AG20443 (cell line): ENCODE measurements at regions not wholly inside any gene's neighbourhood (a gene's known extent, or its start where the extent isn't known, plus 50 kb on each side); places are given as distances from the start of the nearest gene placed in this dataset.

ENCODE experiments used
- DNase-seq: peaks from one replicate; pipeline ENCODE4 v3.0.0; 2012; ENCODE audit warnings: low spot score, mixed read lengths

DNA sequence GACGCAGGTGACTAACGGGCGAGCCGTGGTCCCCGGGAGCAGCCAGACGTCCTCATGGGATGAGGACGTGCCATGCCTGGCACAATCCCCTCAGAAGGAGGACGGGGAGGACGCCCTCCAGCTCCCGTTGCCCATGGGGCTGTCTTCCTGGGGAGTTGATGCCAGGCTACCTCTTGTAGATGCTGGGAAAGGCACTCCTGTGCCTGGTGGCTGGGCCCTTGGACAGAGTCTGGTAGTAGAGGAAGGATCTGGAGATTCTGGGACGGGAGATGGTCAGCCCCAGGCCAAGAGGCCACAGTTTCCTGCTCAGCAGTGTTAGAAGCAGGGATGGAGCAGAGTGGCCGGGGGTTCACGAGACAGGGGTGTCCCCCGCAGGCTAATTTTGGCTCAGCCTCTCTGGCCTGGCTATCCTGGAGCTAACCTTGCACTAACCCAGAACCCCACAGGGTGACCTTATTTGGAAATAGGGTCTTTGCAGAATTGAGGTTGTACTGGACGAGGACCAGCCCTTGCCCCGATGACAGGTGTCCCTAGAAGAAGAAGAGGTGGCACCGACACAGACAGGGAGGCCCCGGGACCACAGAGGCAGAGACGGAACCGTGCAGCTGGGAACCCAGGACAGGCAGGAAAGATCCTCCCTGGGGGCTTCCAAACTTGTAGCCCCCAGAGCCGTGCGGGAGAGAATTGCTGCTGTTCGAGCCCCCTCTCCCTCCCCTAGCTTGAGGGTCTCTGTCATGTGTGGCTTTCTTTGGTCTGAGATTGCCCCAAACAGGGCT is 50.1 kb upstream of the ADRA2C start:
- no peak for DNase-seq

DNA sequence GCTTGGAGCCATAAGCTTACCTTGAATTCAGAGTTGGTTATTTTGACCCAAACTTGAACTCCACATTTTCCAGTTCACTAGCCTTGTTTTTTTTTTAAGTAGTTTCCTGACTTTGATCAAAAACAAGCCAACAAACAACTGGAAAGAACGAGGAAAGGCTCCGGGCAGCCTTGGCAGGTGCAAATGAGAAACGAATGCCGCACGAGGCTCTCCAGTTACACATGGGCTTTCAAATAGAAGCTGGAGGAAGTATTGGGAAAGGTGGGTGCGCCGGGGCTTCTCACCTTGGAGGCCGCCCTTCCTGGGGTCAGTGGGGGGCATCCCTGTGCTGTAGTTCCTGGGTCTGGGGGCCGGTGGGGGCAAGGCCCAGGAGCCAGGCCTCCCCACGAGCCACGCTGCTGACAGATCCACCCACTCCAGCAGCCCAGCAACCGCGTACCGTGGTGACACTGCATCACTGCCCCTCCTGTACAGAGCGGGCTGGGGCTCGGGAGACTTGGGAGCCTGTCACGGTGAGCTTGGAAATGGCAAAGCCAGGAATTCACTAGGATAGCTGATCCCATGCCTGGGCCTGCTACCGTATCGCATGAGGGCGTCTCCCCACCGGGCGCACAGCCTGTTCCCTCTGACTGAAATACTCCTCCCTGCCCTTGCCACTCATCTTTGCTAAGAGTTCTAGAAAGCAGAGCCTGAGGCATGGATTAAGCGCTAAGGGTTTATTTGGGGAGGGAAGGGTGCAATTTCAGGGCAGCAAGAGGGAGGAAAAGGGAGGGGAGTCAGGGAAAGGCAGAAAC is 50.9 kb upstream of the ADRA2C start:
- DNase-seq = no peak

DNA sequence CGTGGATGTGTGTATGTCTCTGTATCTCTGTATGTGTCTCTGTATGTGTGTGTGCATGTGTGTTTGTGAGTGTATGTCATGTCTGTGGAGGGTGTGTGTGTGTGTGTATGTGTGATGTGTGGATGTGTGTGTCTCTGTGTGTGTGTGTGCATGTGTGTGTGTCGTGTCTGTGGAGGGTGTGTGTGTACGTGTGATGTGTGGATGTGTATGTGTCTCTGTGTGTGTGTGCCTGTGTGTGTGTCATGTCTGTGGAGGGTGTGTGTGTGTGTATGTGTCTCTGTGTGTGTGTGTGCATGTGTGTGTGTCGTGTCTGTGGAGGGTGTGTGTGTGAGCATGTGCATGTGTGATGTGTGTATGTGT is 51.6 kb upstream of the ADRA2C start:
- DNase-seq = no peak

DNA sequence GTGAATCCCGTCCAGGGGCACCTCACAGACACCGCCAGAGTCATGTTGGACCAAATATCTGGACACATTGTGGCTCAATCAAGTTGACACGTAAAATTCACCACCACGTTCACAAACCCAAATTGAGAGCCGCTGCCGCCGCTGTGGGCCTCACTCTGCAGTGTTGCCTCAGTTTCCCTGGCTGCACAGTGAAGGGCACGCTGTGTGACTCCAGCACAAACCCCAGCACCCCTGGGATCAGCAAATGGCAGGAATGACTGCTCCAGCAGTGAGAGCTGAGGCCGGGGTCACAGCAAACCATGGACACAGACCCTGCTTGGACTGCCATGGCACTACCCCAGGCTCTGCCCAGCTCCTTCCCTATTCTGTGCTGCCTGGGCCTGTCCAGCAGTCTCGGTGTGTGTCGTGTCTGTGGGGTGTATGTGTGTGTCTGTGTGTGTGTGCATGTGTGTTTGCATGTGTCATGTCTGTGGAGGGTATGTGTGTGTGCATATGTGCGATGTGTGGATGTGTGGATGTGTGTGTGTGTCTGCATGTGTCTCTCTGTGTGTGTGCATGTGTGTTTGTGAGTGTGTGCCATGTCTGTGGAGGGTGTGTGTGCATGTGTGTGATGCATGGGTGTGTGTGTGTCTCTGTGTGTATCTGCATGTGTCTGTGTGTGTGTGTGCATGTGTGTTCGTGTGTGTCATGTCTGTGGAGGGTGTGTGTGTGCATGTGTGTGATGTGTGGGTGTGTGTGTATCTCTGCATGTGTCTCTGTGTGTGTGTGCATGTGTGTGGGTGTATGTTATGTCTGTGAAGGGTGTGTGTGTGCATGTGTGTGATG is 52.2 kb upstream of the ADRA2C start:
- no peak for DNase-seq

DNA sequence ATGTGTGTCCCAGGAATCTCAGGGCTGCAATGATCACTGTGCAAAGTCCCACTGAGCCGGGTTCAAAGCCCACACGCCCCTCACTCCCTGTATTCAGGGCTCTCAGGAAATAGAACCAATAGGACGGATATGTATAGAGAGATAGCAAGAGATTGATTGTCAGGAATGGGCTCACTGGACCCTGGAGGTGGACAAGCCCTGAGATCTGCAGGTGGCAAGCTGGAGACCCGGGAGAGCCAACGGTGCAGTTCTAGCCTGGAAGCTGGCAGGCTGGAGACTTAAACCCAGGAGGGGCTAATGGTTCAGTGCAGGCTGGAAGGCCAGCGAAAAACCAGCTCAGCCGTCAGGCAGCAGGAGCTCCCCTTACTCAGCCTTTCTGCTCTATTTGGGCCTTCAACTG is 52.8 kb upstream of the ADRA2C start:
- no peak for DNase-seq

DNA sequence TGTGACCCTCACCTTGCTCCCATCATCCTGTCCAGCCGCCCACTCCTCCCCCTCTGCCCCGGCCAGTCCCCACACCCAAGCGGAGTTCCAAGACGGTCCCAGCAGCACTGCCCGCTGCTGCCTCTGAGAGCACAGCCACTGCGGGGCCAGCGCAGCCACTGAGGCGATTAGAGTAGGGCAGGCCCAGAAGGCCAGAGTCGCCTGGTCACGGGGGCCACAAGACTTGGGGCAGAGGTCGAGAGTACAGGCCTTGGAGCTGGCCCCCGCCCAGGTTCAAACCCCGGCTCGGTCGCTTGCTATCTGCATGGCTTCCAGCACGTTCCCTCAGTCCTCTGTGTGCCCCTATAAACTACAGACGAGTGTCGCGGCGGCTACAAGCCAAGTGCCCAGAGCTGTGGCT is 53.2 kb upstream of the ADRA2C start:
- no peak for DNase-seq

DNA sequence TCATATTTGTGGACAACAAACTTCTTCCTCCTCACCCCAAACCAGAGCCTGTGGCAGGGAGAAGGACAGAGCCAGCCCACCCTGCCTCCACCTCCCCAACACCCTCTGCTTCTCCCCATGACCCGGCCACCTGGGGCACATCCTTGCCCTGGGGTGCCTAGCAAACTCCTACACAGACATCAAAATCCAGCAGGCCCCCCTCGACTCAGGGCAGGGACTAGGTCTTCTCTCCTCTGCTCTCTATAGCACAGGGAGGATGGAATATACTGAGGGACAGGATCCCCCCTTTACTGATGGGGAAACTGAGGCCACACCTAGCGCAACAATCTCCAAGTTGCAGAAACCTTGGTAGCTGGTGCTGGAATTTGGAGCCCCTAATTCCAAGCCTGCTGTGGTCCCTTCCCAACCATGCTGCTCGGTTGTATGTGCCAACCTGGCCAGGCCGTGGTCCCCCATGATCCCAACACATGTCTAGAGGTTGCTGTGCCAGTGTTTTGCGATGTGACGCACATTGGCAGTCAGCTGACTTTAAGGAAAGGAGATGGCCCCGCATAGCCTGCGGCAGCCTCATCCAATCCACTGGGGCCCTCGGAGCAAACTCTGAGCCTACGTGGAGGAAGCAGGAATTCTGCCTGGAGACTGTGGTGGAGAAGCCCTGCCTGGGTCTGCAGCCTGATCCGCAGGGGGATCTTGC is 53.9 kb upstream of the ADRA2C start:
- no peak for DNase-seq

DNA sequence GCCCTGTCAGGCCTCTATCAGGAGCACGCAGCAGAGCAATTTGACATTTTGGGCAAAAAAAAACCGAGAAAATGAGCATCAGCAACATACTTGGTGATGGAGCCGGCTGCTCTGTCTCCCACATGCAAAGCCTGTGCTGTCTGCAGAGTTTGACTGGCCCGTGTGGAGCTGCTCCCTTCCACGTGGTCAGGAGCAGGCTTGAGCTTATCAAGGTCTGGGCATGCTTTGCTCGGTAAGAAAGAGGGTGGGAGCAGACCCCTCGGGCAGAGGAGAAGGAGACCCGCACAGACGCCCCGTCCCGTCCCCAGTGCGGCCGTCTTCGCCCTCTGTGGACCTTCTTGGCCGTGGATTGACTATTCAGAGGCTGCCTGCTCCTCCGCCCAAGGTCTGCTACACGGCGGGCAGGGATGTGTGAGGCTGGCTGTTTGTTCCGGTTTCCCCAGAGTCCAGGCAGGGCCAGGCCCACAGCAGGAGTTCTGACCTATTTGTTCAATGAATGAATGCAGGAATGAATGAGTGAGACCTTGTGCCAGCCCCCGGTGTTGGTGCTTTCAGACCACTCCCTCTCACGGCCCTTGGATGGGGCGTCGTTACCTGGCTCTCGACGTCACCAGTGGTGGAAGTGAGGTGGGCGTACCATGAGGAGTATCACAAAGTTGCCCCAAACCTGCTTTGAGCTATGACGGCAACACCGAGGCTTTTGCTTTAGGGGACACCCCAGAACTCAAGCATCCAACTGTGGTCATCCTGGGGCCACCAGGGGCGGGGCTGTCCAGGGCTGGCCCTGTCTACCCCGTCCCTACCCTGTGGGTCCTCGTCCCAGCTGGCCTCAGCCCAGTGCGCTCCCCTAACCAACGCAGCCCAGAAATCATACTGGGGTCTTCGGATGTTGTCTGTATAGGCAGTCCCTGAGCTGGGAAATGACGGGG is 54.7 kb upstream of the ADRA2C start:
- no peak for DNase-seq

DNA sequence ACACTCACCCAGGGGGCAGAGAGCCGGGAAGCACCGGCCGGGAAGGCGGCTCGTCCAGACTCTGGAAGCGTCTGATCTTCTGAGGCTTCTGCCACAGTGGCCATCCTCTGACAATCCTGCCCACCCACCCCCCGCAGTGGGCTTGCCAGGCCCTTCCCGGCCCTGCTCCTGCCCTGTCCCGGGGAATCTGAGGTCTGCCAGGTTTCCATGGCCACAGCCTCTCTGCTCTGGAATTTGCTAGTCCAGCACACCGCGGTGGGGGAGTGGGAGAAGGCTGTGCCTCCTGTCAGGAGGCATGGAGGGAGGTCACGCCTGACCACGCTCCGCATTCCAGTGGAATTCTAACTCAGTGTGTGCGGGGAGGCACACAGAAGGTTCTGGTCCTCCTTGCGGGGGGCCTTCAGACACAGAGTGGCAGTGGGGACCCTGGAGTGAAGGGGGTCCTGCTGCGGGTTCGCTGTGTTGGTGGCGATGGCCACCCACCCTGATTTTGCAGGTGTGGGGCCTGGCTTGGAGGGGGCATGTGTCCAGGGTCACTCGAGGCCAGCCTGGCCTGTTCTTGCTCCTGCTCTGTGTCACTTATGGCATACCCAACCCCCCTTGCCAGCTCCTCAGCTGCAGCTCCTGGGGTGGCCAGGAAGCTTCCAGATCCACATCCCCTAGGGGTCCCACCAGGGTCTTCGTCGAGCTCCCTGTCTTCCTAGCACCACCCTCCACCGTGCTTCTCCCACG is 55.6 kb upstream of the ADRA2C start:
- DNase-seq = no peak

DNA sequence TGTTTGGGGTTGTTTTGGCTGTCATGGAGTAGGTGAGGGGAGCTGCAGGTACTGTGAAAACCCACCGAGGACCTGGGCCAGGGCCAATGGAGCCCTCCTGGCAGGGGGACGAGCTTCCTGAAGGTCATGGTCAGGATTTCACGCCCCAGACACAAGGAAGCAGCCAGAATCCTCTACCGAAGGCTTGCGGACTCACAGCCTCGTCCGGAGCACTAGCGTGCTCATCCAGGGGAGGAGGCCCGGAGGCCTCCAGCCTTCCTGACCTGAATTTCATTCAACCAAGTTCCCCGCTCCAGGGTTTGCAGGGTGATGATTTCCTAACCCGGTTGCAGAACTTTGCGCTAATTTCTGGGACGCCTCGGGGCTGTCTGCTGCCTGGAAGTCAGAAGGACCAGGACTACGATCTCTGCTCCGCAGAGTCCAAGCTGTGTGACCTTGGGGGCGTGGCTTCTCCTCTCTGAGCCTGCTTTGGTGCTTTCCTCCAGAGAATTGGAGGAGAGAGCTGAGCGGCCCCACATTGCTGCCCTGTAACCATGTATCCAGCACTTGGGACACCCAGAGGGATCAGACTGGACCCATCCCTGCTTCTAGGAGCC is 56.2 kb upstream of the ADRA2C start:
- DNase-seq = no peak

DNA sequence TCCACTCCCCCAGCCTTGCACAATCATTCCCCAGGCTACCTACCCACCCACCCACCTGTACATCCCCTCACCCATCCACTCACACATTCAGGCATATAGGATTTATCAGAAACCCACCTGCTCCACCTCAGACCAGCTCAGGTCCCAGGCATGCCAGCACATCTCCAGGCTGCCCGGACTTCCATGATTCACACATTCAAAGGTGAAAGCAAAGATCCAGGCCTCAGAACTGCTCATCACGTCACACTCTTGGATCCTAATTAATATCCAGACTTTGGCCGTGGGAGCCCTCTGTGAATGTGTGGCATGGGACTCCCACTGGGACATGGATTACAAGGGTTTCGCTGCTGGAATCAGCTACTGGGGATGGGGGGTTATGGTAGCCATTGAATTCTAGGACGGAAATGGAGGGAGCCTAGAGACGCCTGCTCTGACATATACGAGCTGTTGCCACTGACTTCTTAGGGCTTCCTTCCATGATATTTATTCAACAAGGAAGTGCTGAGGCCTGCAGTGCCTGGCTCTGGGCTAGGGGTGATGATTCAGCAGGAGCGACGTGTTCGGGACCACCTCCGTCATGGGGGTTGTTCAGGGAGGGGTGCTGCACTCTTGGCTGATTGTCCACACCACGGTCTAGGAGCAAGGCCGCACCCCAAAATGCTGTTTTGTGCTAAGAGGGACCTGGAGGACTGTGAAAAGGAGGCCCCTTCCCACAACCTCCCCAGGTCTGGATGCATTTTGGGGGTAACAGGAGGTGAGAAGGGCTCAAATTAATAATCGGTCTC is 56.9 kb upstream of the ADRA2C start:
- DNase-seq = no peak

DNA sequence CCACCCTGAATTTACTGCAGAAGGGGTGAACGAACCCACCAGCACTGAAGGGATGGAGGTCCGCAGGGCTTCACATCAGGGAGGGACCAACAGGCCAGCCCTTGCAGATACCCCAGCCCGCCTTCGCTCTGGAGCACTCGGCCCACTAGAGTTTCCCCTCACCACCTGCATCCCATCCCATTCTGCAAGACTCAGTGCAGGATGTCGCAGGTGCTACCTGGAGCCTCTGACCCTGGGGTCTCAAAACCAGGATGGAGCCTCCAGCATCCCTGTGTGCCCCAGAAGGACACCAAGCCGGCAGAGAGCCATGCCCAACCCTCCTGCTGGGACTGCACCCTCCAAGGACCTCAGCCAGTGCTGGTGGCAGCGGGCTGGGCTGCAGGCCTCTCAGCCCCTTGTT is 57.6 kb upstream of the ADRA2C start:
- no peak for DNase-seq

DNA sequence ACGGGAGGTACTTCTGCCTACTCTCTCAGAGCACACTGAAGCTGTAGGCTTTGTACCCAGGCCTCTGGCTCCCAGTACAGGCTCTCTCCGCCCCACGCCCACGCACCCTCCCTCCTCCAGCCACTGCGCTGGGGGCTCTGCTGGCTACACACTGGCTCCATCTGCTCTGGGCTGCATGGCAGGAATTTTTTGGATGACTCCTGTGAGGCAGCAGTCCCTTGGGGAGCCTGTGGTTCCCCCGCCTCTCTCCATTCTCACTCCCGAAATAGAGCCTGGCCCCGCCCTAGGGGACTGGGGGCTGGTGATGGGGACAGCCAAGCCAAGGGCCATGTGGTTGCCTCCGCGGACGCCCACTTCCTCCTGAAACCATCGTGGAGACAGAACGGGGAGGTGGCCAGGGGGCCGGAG is 58.1 kb upstream of the ADRA2C start:
- DNase-seq = peak; percentile 85

DNA sequence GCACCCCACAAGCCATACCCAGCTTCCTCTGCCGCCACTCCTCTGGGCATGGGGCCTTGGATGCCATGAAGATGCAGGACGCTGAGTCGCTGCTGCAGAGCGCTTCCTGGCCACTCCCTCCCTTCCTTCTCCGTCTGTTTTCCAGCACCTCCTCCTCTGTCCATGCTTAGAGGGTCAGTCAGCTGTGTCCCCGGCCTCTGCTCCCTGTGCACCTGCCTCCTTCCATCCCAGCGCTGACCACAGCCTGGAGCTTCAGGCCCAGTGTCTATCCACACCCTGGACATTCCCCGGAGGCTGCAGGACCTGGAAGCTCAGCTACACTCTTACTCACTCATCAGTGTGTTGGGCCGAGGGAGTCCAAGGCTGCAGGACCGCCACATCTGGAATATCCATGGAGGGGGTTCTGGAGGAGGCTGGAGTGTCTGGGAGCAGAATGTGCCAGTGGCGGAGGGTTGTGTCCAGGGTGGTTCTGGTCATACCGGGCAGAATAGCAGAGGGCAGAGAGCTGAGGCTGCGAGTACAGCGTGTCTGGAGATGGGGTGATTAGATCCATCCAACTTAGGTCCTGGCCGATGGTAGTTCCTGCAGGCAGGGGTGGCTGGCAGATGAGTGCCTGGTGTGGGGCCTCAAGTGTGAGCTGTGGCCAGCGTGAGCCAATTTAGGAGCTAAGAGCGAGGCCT is 58.6 kb upstream of the ADRA2C start:
- DNase-seq = no peak

DNA sequence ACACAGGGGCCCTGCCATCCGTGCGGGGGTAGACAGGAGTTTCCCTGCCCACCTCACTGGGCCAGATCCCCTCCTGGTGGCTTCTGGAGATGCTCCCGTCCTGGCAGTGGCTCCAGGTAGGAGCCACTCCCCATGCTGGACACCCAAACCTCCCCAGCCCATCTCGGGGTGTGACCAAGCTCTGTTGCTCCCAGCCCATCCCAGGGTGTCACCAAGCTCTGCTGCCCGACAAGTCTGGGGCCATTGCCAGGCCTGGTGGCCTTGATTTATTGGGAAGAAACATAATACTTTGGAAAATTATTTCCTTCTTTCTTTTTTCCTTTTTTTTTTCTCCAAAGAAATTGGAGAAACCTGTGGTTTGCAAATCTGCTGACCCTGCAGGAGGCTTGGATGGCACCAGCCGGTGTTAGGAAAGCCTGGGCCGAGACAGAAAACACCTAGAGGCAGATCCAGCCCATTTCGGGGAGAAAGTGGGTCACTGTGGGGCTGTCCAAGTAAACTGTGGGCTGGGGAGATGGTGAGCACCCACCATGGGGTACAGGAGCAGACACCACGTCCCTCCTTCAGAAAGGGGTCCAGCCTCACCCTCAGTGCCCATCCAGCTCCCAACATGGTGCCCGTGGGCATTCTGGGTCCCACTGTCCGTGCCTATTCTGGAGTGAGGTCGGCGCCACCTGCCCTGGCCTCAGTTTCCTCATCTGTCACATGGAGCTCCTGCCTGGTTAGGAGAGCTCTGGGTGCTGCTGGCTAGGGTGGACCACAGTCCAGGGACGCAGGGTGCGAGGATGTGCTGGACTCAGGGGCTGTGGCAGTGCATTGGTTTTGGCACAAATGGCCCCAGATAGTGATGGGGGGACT is 59.4 kb upstream of the ADRA2C start:
- DNase-seq = no peak

DNA sequence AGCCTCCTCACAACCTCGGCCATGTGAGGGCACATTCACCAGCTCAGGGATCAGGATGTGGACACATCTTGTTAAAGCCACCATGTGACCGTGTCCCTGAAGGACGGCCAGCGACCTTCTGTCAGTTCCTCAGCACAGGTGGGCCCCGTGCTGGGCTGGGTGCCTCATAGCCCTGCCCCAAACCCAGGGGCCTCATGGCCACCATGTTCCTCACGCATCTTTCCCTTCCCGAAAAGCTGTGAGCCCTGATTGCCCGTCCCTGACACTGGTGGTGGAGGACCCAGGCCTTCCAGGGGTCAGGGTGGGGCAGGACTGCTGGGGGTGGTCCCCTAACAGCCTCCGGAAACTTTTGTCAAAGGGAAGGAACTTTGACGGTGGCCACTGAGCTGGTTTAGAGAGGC is 60.1 kb upstream of the ADRA2C start:
- DNase-seq = no peak

DNA sequence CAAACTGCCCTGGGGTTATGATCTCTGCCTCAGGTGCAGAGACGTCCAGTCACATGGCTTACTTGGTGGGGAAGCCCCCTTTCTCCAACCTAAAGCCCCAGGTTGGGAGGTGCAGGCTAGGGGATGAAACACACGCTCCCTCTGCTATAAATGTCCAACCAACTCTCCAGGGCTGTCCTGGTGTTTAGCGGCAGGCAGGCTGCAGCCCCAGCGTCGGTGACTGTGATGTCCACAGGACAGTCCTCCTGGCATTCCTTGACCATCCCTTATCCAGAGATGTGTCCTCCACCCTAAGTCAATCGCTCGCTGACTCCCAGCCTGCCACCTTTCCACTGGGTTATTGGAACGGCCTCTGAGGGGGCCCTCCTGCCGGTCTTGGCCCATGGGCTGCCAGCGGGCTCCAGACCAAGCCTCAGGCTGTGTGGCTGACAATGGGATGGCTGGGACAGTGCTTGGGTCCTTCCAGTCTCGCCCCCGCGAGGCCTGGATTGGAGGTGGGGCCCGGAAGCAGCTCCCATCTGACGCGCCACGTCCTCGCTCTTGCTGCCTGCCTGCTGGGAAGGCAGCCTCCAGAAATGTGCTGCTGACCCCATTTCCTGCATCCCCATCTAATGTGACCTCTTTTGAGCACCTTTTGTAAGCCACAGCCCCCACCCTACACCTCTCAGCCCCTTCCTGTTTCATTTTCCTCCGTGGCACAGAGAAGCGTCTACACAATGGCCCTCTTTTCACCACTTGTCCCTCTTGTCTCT is 60.8 kb upstream of the ADRA2C start:
- no peak for DNase-seq
